ENCODE measurements at regions not wholly inside any gene's neighbourhood (a gene's known extent, or its start where the extent isn't known, plus 50 kb on each side); places are given as distances from the start of the nearest gene placed in this dataset.

- TF ChIP-seq POLR2A (IDR thresholded peaks at IDR 0.05; ENCODE audit: low read length) (no peak), GATA1 (IDR thresholded peaks at IDR 0.05; ENCODE audit: low read depth, low read length) (no peak)
These were observed 66.9 kb upstream of the EPB41L4A start for GRCh38 chr5:112485934-112486355.

All from erythroblast (primary cell).